Neuronal stem cell (in vitro differentiated cells): ENCODE measurements at regions not wholly inside any gene's neighbourhood (a gene's known extent, or its start where the extent isn't known, plus 50 kb on each side); places are given as distances from the start of the nearest gene placed in this dataset.

Source experiments
- DNase-seq: peaks from one replicate; pipeline ENCODE4 v3.0.0-alpha.2; 2013; ENCODE audit warnings: low spot score
- H2AFZ ChIP-seq: one replicate; pipeline ENCODE4 v1.6.1; 2013; ENCODE audit warnings: mild to moderate bottlenecking, low read length, inconsistent platforms
- H2AK5ac ChIP-seq: 2 replicates; pipeline ENCODE4 v1.6.1; 2013; ENCODE audit warnings: low read depth, mild to moderate bottlenecking, inconsistent platforms, low read length, moderate library complexity, mixed read lengths
- H2BK120ac ChIP-seq: 2 replicates; pipeline ENCODE4 v1.6.1; 2013; ENCODE audit warnings: low read depth, mild to moderate bottlenecking, inconsistent platforms, low read length, moderate library complexity, mixed read lengths
- H2BK12ac ChIP-seq: one replicate; pipeline ENCODE4 v1.6.1; 2013; ENCODE audit warnings: low read length, inconsistent platforms
- H2BK15ac ChIP-seq: 2 replicates; pipeline ENCODE4 v1.6.1; 2013; ENCODE audit warnings: mild to moderate bottlenecking, low read length, inconsistent platforms, mixed read lengths
- H2BK5ac ChIP-seq: one replicate; pipeline ENCODE4 v1.6.1; 2013; ENCODE audit warnings: inconsistent platforms, mild to moderate bottlenecking, low read length, moderate library complexity
- H3K14ac ChIP-seq: one replicate; pipeline ENCODE4 v1.6.1; 2013; ENCODE audit warnings: low read length, inconsistent platforms
- H3K18ac ChIP-seq: 2 replicates; pipeline ENCODE4 v1.6.1; 2013; ENCODE audit warnings: low read length, inconsistent platforms
- H3K23ac ChIP-seq: 2 replicates; pipeline ENCODE4 v1.6.1; 2013; ENCODE audit warnings: low read depth, mild to moderate bottlenecking, mixed read lengths, low read length, inconsistent platforms; ENCODE audit not compliant: poor library complexity
- H3K27ac ChIP-seq: replicated peaks from 3 replicates; pipeline ENCODE4 v1.5.1; 2013; ENCODE audit warnings: low read length, inconsistent platforms
- H3K27me3 ChIP-seq, 3 experiments: 2 replicates each; pipeline ENCODE4 v1.6.1; 2013; ENCODE audit warnings: low read length in 3 of 3, mild to moderate bottlenecking in 2 of 3, inconsistent platforms in 1 of 3, low read depth in 1 of 3, mixed read lengths in 1 of 3, moderate library complexity in 1 of 3; ENCODE audit not compliant: control insufficient read depth in 3 of 3, insufficient read depth in 3 of 3
- H3K36me3 ChIP-seq, 2 donors: replicated peaks in 1 of 2; 2 replicates each; pipeline ENCODE4 v1.6.1; 2013; ENCODE audit warnings: low read length in 2 of 2; ENCODE audit not compliant: control insufficient read depth in 2 of 2, insufficient read depth in 2 of 2
- H3K4ac ChIP-seq: 2 replicates; pipeline ENCODE4 v1.6.1; 2013; ENCODE audit warnings: inconsistent platforms, mild to moderate bottlenecking, low read length, moderate library complexity
- H3K4me1 ChIP-seq, 2 donors: 1 replicate in 1 of 2; 2 replicates in 1 of 2; pipeline ENCODE4 v1.6.1; 2013; ENCODE audit warnings: low read length in 2 of 2, low read depth in 1 of 2; ENCODE audit not compliant: control insufficient read depth in 2 of 2, insufficient read depth in 1 of 2
- H3K4me2 ChIP-seq: one replicate; pipeline ENCODE4 v1.6.1; 2013; ENCODE audit warnings: mild to moderate bottlenecking, low read length, inconsistent platforms; ENCODE audit not compliant: insufficient read depth, poor library complexity, severe bottlenecking
- H3K4me3 ChIP-seq, 2 donors: 2 replicates each; pipeline ENCODE4 v1.5.1; 2013; ENCODE audit warnings: low read length in 2 of 2, mild to moderate bottlenecking in 2 of 2, inconsistent platforms in 1 of 2, moderate library complexity in 1 of 2
- H3K79me1 ChIP-seq: one replicate; pipeline ENCODE4 v1.6.1; 2013; ENCODE audit warnings: low read depth, mild to moderate bottlenecking, inconsistent platforms, low read length, moderate library complexity
- H3K9ac ChIP-seq: one replicate; pipeline ENCODE4 v1.6.1; 2013; ENCODE audit warnings: mild to moderate bottlenecking, low read depth, low read length, inconsistent platforms; ENCODE audit not compliant: poor library complexity
- H3K9me3 ChIP-seq, 2 donors: replicated peaks in 1 of 2; 2 replicates each; pipeline versions ENCODE3 to v1.6.1; 2013; ENCODE audit warnings: low read length in 2 of 2, mild to moderate bottlenecking in 2 of 2, inconsistent platforms in 1 of 2, low read depth in 1 of 2, mixed read lengths in 1 of 2, moderate library complexity in 1 of 2; ENCODE audit not compliant: control insufficient read depth in 2 of 2, insufficient read depth in 1 of 2
- H4K8ac ChIP-seq: one replicate; pipeline ENCODE4 v1.6.1; 2013; ENCODE audit warnings: low read depth, mild to moderate bottlenecking, inconsistent platforms, low read length, moderate library complexity
- H4K91ac ChIP-seq: one replicate; pipeline ENCODE4 v1.6.1; 2013; ENCODE audit warnings: low read length, low read depth, mild to moderate bottlenecking, inconsistent platforms; ENCODE audit not compliant: poor library complexity
- WGBS, 2 donors: extraction: QIAGEN DNeasy Blood & Tissue Kit; methylation state at CpG; one replicate each; pipeline ENCODE4 v1.1.7; 2013; ENCODE audit warnings: missing lambda C conversion rate in 2 of 2, mixed read lengths in 1 of 2; ENCODE audit not compliant: insufficient read length in 2 of 2, insufficient replicate concordance in 1 of 2; ENCODE audit errors: extremely low coverage in 2 of 2; 5-methylcytosine and 5-hydroxymethylcytosine counted together

- no peak for DNase-seq
- Histone ChIP-seq H3K18ac (no peak overlapping the region), H4K91ac (no peak overlapping the region), H2BK12ac (no peak overlapping the region), H3K9ac (no peak overlapping the region), H2BK5ac (no peak overlapping the region), H3K9me3 (no peaks in the 10 kb centered on the region), H3K14ac (no peak overlapping the region), H2AFZ (no peak overlapping the region), H3K36me3 (no peaks in the 10 kb centered on the region), H2AK5ac (no peak overlapping the region), H3K23ac (no peak overlapping the region), H3K4ac (no peak overlapping the region), H3K4me1 (peaks cover 0 to under 1% of the 10 kb centered on the region in 2 donors), H3K27me3 (no peaks in the 10 kb centered on the region), H2BK120ac (no peak overlapping the region), H3K4me3 (no peak overlapping the region), H3K4me2 (no peak overlapping the region), H2BK15ac (no peak overlapping the region), H3K79me1 (no peaks in the 10 kb centered on the region), H3K27ac (no peak overlapping the region), H4K8ac (no peak overlapping the region)
- WGBS, 2 donors, result no CpG with 5 or more reads among the region's 1 CpG
Measured at GRCh38 chr7:24505968-24506367, 67.3 kb upstream of the PALS2 start.

GRCh38 chr7:24508316-24508715, 64.9 kb upstream of the PALS2 start:
- no peak overlapping the region for H3K9ac ChIP-seq
- no peaks in the 10 kb centered on the region for H3K27me3 ChIP-seq
- no peaks in the 10 kb centered on the region for H3K4me1 ChIP-seq
- H3K4me3 ChIP-seq, result no peak overlapping the region
- no peak overlapping the region for H2BK12ac ChIP-seq
- DNase-seq, result no peak
- H3K14ac ChIP-seq, result no peak overlapping the region
- H3K79me1 ChIP-seq, result no peaks in the 10 kb centered on the region
- no peak overlapping the region for H4K91ac ChIP-seq
- H3K4ac ChIP-seq, result no peak overlapping the region
- no peak overlapping the region for H2BK5ac ChIP-seq
- H2AK5ac ChIP-seq, result no peak overlapping the region
- H2AFZ ChIP-seq, result no peak overlapping the region
- no CpG with 5 or more reads among the region's 4 CpGs for WGBS, 2 donors
- H4K8ac ChIP-seq, result no peak overlapping the region
- no peak overlapping the region for H3K27ac ChIP-seq
- H3K23ac ChIP-seq, result no peak overlapping the region
- no peak overlapping the region for H2BK15ac ChIP-seq
- H3K36me3 ChIP-seq, result no peaks in the 10 kb centered on the region
- H3K4me2 ChIP-seq, result no peak overlapping the region
- H2BK120ac ChIP-seq, result no peak overlapping the region
- no peak overlapping the region for H3K18ac ChIP-seq
- no peaks in the 10 kb centered on the region for H3K9me3 ChIP-seq

GRCh38 chr7:24510759-24511158, 62.5 kb upstream of the PALS2 start:
- Histone ChIP-seq H3K79me1 (no peaks in the 10 kb centered on the region), H4K91ac (no peak overlapping the region), H3K14ac (no peak overlapping the region), H2AK5ac (no peak overlapping the region), H2AFZ (no peak overlapping the region), H4K8ac (no peak overlapping the region), H3K9me3 (no peaks in the 10 kb centered on the region), H2BK12ac (no peak overlapping the region), H2BK120ac (no peak overlapping the region), H3K4me3 (no peak overlapping the region), H3K36me3 (no peaks in the 10 kb centered on the region), H3K27ac (no peak overlapping the region), H2BK5ac (no peak overlapping the region), H3K23ac (no peak overlapping the region), H3K4me2 (no peak overlapping the region), H3K18ac (no peak overlapping the region), H3K27me3 (no peaks in the 10 kb centered on the region), H3K9ac (no peak overlapping the region), H2BK15ac (no peak overlapping the region), H3K4ac (no peak overlapping the region), H3K4me1 (no peaks in the 10 kb centered on the region)
- WGBS, 2 donors, result no CpG with 5 or more reads among the region's 2 CpGs
- no peak for DNase-seq

- Histone ChIP-seq H2BK12ac (no peak overlapping the region), H3K23ac (no peak overlapping the region), H2BK120ac (no peak overlapping the region), H3K9ac (no peak overlapping the region), H3K27me3 (no peaks in the 10 kb centered on the region), H3K27ac (no peak overlapping the region), H2BK15ac (no peak overlapping the region), H3K4me3 (no peak overlapping the region), H3K79me1 (no peaks in the 10 kb centered on the region), H3K4me1 (peaks cover 1 to 3% of the 10 kb centered on the region in 2 donors), H4K91ac (no peak overlapping the region), H3K18ac (no peak overlapping the region), H3K14ac (no peak overlapping the region), H2AFZ (no peak overlapping the region), H3K36me3 (no peaks in the 10 kb centered on the region), H2BK5ac (no peak overlapping the region), H4K8ac (no peak overlapping the region), H3K4me2 (no peak overlapping the region), H3K4ac (no peak overlapping the region), H3K9me3 (no peaks in the 10 kb centered on the region), H2AK5ac (no peak overlapping the region)
- WGBS, 2 donors, result 100% methylated on average over 1 of the region's 1 CpG; no CpG with 5 or more reads in 1 of the 2 donors
- DNase-seq, result no peak
Measured at GRCh38 chr7:24517166-24517565, 56.1 kb upstream of the PALS2 start.
